ENCODE measurements at regions not wholly inside any gene's neighbourhood (a gene's known extent, or its start where the extent isn't known, plus 50 kb on each side); places are given as distances from the start of the nearest gene placed in this dataset.
"Not testable (repeated sequence)": the region's sequence is repeated elsewhere in the genome, so short reads cannot be mapped to it uniquely, and the experiment has no call there.

GRCh38 chr20:53645582-53645897 lies 51.9 kb upstream of the ZNF217 start:
- DNase-seq (ENCODE audit: low read depth), result no peak

DNA sequence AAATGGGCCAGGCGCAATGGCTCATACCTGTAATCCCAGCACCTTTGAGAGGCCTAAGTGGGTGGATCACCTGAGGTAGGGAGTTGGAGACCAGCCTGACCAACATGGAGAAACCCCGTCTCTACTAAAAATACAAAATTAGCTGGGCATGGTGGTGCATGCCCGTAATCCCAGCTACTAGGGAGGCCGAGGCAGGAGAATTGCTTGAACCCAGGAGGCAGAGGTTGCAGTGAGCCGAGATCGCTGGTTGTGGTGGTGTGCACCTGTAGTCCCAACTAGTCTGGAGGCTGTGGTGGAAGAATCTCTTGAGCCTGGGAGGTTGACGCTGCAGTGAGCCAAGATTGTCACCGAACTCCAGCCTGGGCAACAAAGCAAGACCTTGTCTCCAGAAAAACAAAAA lies 50.5 kb upstream of the ZNF217 start:
- not testable (repeated sequence) for DNase-seq (ENCODE audit: low read depth)
